B cell (primary cell): ENCODE measurements at regions not wholly inside any gene's neighbourhood (a gene's known extent, or its start where the extent isn't known, plus 50 kb on each side); places are given as distances from the start of the nearest gene placed in this dataset.

Experiments
- ATAC-seq: fragments of 200-7000 bp; cut with Tn5 transposase; one replicate; pipeline ENCODE4 v1.10.0; 2021; ENCODE audit warnings: low read depth, mild to moderate bottlenecking, moderate number of reproducible peaks, moderate library complexity
- CTCF ChIA-PET: fragments of 350-600 bp; sonication (Branson Sonifier 250); formaldehyde crosslinking; loops from one replicate; lab custom pipeline; 2021; ENCODE audit warnings: antibody characterized with exemption, inconsistent platforms; lab: Charles Lee
- POLR2A ChIA-PET: fragments of 350-600 bp; sonication (Branson Sonifier 250); formaldehyde crosslinking; loops from one replicate; lab custom pipeline; 2021; ENCODE audit warnings: antibody characterized with exemption; lab: Charles Lee
- DNase-seq: peaks from one replicate; pipeline ENCODE4 v3.0.0; 2013
- H2AFZ ChIP-seq: 2 replicates; pipeline ENCODE4 v1.6.1; 2012; ENCODE audit warnings: mild to moderate bottlenecking, low read depth, low read length; ENCODE audit not compliant: insufficient read depth, poor library complexity, severe bottlenecking
- H3K27ac ChIP-seq, 2 donors: 1 replicate in 1 of 2; 2 replicates in 1 of 2; pipeline ENCODE4 v1.5.1; 2012 to 2013; ENCODE audit warnings: low read length in 2 of 2, mild to moderate bottlenecking in 2 of 2, moderate library complexity in 1 of 2
- H3K27me3 ChIP-seq, 4 experiments: fragments of 200-600 bp in 1 of 4; sonication (generic) in 1 of 4; replicated peaks in 1 of 4; 1 replicate in 2 of 4; 2 replicates in 2 of 4; pipeline versions ENCODE4 v1.6.1 to v1.7.0; 2013 to 2016; ENCODE audit warnings: low read length in 3 of 4, mild to moderate bottlenecking in 2 of 4, mixed read lengths in 1 of 4, moderate library complexity in 1 of 4; ENCODE audit not compliant: insufficient read depth in 4 of 4, control insufficient read depth in 3 of 4; ENCODE audit errors: control extremely low read depth in 1 of 4
- H3K36me3 ChIP-seq, 2 experiments: replicated peaks in 1 of 2; 1 replicate in 1 of 2; 2 replicates in 1 of 2; pipeline versions ENCODE4 v1.6.1 to v1.7.1; 2013; ENCODE audit warnings: low read length in 1 of 2; ENCODE audit not compliant: insufficient read depth in 2 of 2, control insufficient read depth in 1 of 2; ENCODE audit errors: control extremely low read depth in 1 of 2, extremely low read depth in 1 of 2
- H3K4me1 ChIP-seq, 2 donors: fragments of 200-600 bp in 1 of 2; sonication (generic) in 1 of 2; 1 replicate in 1 of 2; 2 replicates in 1 of 2; pipeline versions ENCODE4 v1.5.1 to v1.6.1; 2013 to 2017; ENCODE audit warnings: low read length in 2 of 2; ENCODE audit not compliant: control insufficient read depth in 2 of 2, insufficient read depth in 2 of 2
- H3K4me2 ChIP-seq: replicated peaks from 2 replicates; pipeline ENCODE3; 2012; ENCODE audit warnings: mild to moderate bottlenecking, low read depth, low read length; ENCODE audit not compliant: poor library complexity, severe bottlenecking
- H3K4me3 ChIP-seq, 5 experiments: fragments of 200-600 bp in 1 of 5; sonication (generic) in 1 of 5; 1 replicate in 3 of 5; 2 replicates in 2 of 5; pipeline versions ENCODE4 v1.5.1 to v1.7.0; 2011 to 2016; ENCODE audit warnings: low read length in 4 of 5, mild to moderate bottlenecking in 4 of 5, low read depth in 2 of 5, control low read depth in 1 of 5, moderate library complexity in 1 of 5; ENCODE audit not compliant: insufficient read depth in 1 of 5; ENCODE audit errors: control extremely low read depth in 1 of 5, extremely low read depth in 1 of 5
- H3K79me2 ChIP-seq: fragments of 200-600 bp; sonication (generic); one replicate; pipeline ENCODE4 v1.6.0; 2016; ENCODE audit warnings: low read length; ENCODE audit not compliant: control insufficient read depth, insufficient read depth
- H3K9ac ChIP-seq: fragments of 200-600 bp; sonication (generic); 2 replicates; pipeline ENCODE4 v1.6.1; 2017; ENCODE audit warnings: mild to moderate bottlenecking, low read length, moderate library complexity
- H3K9me3 ChIP-seq, 3 donors: one replicate each; pipeline versions ENCODE4 v1.6.1 to v1.7.1; 2013; ENCODE audit warnings: low read length in 2 of 3; ENCODE audit not compliant: control insufficient read depth in 2 of 3, insufficient read depth in 1 of 3; ENCODE audit errors: control extremely low read depth in 1 of 3
- H4K20me1 ChIP-seq: 2 replicates; pipeline ENCODE4 v1.6.0; 2012; ENCODE audit warnings: mild to moderate bottlenecking, low read length; ENCODE audit not compliant: insufficient read depth, control insufficient read depth, poor library complexity, severe bottlenecking
- H3K27ac Mint-ChIP-seq: one replicate; pipeline ENCODE4 v1.8.0; 2021; ENCODE audit warnings: mixed read lengths
- H3K27me3 Mint-ChIP-seq: one replicate; pipeline ENCODE4 v1.8.0; 2021; ENCODE audit warnings: mixed read lengths
- H3K4me1 Mint-ChIP-seq: one replicate; pipeline ENCODE4 v1.8.0; 2021; ENCODE audit warnings: mixed read lengths
- H3K4me3 Mint-ChIP-seq: one replicate; pipeline ENCODE4 v1.8.0; 2021; ENCODE audit warnings: mixed read lengths
- H3K9me3 Mint-ChIP-seq: one replicate; pipeline ENCODE4 v1.8.0; 2022; ENCODE audit warnings: mixed read lengths; ENCODE audit not compliant: insufficient read depth
- CTCF ChIP-seq: fragments of 200-600 bp; IDR thresholded peaks from one replicate; pipeline ENCODE4 v1.8.0; 2022; ENCODE audit warnings: antibody characterized with exemption, mild to moderate bottlenecking
- EZH2 ChIP-seq: IDR thresholded peaks from 2 replicates; pipeline ENCODE4 v1.6.1; 2012; ENCODE audit warnings: borderline replicate concordance, low read depth, mild to moderate bottlenecking, moderate library complexity, low read length; ENCODE audit not compliant: insufficient read depth, poor library complexity, severe bottlenecking
- WGBS: methylation state at CpG from one replicate; pipeline ENCODE4 v1.1.5; 2013; ENCODE audit warnings: missing lambda C conversion rate; ENCODE audit not compliant: insufficient coverage; 5-methylcytosine and 5-hydroxymethylcytosine counted together
- intact Hi-C: fragments of 100-400 bp; cut with micrococcal nuclease; formaldehyde crosslinking; loops from one replicate; pipeline ENCODE4 v1.10.0; 2022

GRCh38 chr18:72456802-72457201, 87.3 kb downstream of the CBLN2 start:
- ATAC-seq: no peak
- no peak overlapping the region for H3K4me3 ChIP-seq
- H3K27me3 Mint-ChIP-seq: no peaks in the 10 kb centered on the region
- H3K9me3 Mint-ChIP-seq: peaks cover 5% of the 10 kb centered on the region
- no peak for DNase-seq
- no peaks in the 10 kb centered on the region for H3K4me1 ChIP-seq
- no peaks in the 10 kb centered on the region for H4K20me1 ChIP-seq
- H3K4me3 Mint-ChIP-seq: no peak overlapping the region
- no peaks in the 10 kb centered on the region for H3K9me3 ChIP-seq
- no peak overlapping the region for H3K4me2 ChIP-seq
- H3K27ac ChIP-seq: no peak overlapping the region
- H3K79me2 ChIP-seq: no peaks in the 10 kb centered on the region
- ChIA-PET CTCF (no interaction called here), POLR2A (no interaction called here)
- no peaks in the 10 kb centered on the region for H3K36me3 ChIP-seq
- intact Hi-C loops: no loop called here
- no peak overlapping the region for H3K27ac Mint-ChIP-seq
- no peak overlapping the region for H3K9ac ChIP-seq
- TF ChIP-seq EZH2 (no peak), CTCF (no peak)
- no peaks in the 10 kb centered on the region for H3K4me1 Mint-ChIP-seq
- no peaks in the 10 kb centered on the region for H3K27me3 ChIP-seq
- WGBS: no CpG with 5 or more reads among the region's 1 CpG
- H2AFZ ChIP-seq: no peak overlapping the region

GRCh38 chr18:72452328-72452727, 91.8 kb downstream of the CBLN2 start:
- ATAC-seq (no peak), DNase-seq (no peak)
- CTCF ChIA-PET: no interaction called here
- H3K27me3 Mint-ChIP-seq: no peaks in the 10 kb centered on the region
- no peaks in the 10 kb centered on the region for H3K27me3 ChIP-seq
- H3K79me2 ChIP-seq: no peaks in the 10 kb centered on the region
- no peak overlapping the region for H3K9ac ChIP-seq
- TF ChIP-seq EZH2 (no peak), CTCF (no peak)
- no peaks in the 10 kb centered on the region for H3K4me1 Mint-ChIP-seq
- no peaks in the 10 kb centered on the region for H3K4me1 ChIP-seq
- no peaks in the 10 kb centered on the region for H4K20me1 ChIP-seq
- no peaks in the 10 kb centered on the region for H3K36me3 ChIP-seq
- POLR2A ChIA-PET: no interaction called here
- H3K9me3 ChIP-seq: no peaks in the 10 kb centered on the region
- no peak overlapping the region for H3K4me2 ChIP-seq
- H3K27ac ChIP-seq: no peak overlapping the region
- no peak overlapping the region for H2AFZ ChIP-seq
- H3K4me3 ChIP-seq: no peak overlapping the region
- H3K4me3 Mint-ChIP-seq: no peak overlapping the region
- peaks cover 5% of the 10 kb centered on the region for H3K9me3 Mint-ChIP-seq
- 88% methylated on average over 5 of the region's 6 CpGs for WGBS
- H3K27ac Mint-ChIP-seq: no peak overlapping the region
- intact Hi-C loops: no loop called here
